ENCODE measurements at regions not wholly inside any gene's neighbourhood (a gene's known extent, or its start where the extent isn't known, plus 50 kb on each side); places are given as distances from the start of the nearest gene placed in this dataset.

GRCh38 chr4:125060376-125060775, 254.4 kb upstream of the FAT4 start:
- DNase-seq, result no peak

DNA sequence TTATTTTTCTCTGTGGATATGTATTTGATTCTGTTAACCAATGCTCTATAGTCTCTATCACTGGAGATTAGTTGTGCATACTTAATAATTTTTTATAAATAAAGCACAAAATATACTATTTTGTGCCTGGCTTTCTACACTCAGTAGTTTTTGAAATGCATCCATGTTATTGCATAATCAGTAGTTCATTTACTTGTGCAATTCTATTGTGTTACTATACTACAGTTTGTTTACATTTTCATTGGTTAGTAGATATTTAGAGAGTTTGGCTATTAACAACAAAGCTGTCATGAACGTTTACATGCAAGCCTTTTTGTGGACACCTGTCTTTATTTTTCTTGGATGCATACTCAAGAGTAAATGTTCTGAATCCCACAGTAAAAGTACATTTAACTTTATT, 265.0 kb upstream of the FAT4 start:
- no peak for DNase-seq

DNA sequence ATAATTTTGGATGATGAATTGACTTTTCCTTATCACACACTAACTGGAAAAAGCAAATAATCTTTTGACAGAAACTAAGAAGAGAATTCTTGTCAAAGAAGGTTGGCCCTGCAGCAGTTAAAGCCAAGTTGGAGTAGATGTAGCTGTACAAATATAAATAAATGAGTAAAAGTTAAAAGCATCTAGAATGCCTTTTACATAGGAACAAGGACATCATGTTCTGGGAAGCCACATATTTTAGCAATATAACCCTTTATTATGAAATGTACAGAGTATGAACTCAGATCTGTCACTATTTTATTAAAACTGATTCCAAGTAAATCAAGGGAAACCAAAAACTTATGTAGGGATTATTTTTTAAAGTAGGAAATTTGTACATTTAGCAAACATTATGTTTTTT, 269.4 kb upstream of the FAT4 start:
- DNase-seq, result no peak

DNA sequence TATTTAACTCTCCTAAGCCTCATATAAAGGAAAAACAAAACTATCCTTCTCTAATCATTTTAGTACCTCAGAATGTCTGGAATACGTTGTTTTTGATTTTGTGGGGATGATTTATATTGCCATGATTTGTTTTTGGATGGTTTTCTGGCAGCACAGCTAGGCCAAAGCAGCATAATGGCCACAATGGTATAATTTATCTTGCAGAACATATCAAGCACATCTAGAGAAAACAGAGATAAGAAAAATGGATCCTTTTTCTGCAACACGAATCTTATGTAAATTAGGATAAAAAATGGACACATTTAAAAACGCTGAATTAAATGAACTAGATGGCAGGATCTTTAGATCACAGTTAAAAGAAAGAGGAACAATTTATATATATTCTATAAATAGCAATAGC, 269.9 kb upstream of the FAT4 start:
- DNase-seq, result no peak

DNA sequence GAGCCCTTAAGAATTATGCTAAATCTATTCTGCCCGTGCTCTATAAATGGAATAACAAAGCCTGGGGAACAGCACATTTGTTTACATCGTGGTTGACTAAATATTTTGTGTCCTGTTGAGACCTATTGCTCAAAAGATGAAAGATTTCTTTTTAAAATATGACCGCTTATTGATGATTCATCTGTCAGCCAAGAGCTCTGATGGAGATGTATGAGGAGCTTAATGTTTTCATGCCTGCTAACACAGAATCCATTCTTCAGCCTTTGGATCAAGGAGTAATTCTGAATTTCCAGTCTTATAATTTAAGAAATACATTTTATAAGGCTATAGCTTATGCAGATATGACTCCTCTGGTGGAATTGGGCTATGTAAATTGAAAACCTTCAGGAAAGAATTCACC, 271.3 kb upstream of the FAT4 start:
- DNase-seq, result no peak

GRCh38 chr4:125042041-125042440, 272.7 kb upstream of the FAT4 start:
- DNase-seq, result no peak

- no peak for DNase-seq
Measured at GRCh38 chr4:125041372-125041930, 273.3 kb upstream of the FAT4 start.

DNA sequence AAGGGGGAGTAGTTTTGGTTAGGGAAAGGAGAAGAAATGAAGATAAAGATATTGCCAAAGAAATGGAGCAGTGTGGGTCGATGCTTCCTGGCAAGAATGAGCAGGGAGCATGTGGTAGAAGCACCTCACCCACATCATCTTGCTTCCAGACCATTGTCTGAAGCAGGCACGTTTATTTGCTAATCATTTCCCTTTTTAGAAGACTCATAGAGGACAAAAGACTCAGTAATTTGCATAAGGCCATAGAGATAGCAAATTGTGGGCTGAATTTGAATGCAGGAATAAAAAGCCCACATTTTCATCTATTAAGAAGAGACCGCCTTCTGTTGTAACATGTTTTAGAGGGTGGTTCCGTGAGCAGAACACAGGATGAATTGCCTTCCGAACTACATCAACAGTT, 275.2 kb upstream of the FAT4 start:
- no peak for DNase-seq

DNA sequence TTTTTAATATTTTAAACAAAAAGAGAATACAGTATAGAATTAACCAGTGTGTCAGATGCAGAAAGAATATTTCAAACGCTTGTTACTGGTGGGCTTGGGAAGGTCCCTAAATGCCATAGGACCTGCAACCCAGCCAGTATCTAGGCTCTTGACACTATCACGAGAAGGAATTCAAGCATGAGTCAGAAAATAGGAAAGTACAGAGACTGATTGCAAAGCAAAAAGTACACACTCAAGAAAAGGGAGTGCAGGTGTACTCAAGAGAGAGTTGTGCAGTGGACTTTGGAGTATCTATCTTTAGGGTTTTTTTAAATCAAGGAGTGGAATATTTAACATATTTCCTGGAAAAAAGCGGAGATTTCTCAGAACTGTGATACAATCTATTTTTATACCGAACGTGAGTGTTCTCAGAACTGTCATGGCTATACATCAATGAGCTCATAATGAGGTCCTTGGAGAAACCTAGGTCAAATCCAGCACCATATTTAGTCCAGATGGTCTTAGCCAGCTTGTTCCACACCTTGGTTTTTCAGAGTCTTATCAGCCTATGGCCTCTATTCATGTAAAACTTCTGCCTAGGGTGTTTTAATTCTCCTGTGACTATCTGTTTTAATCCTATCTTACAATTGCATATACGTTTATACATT, 291.8 kb upstream of the FAT4 start:
- no peak for DNase-seq

- no peak for DNase-seq
Measured at GRCh38 chr4:125021189-125021588, 293.6 kb upstream of the FAT4 start.

DNA sequence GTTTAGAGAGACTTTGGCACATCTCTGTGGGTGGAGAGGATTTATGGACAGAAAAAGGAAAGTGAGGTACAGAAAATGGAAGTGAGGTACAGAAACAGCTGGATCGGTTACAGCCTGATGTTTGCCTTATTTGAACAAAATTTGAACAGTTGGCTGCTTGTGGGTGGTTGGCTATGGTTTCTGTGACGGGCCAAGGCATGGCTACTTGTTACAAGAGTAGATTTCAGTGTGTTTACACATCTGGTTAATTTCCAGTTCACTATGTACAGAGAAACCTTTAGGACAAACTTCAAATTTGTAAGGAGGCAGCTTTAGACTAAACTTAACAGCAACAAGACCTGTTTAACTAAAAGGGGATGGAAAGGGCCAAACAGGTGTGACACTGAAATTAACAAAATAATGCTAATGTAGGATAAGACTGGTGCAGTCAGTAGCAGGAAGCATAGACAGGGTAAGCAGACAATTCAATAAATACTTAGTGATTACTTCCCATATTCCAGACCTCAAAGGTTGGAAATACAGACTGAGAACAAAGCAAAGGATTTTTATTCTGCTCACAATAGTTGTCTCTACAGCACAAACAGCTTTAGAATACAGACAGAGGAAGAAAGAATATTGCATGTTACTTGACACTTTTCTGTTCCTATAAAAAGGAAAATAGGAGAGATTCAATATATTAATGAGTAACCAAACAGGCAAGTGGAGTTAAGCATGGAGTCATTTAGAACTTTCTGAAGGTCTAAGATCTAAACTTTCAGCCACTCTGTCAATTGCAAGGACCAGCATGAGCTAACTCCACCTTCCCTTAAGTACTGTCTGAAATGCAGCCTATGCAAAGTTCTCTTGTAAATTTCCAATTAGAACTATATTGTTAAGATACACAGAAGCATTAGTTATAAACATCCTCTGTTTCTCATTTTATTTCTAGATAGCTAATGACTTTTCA, 294.4 kb upstream of the FAT4 start:
- DNase-seq, result no peak

- no peak for DNase-seq
Measured at GRCh38 chr4:125016892-125017299, 297.9 kb upstream of the FAT4 start.

DNA sequence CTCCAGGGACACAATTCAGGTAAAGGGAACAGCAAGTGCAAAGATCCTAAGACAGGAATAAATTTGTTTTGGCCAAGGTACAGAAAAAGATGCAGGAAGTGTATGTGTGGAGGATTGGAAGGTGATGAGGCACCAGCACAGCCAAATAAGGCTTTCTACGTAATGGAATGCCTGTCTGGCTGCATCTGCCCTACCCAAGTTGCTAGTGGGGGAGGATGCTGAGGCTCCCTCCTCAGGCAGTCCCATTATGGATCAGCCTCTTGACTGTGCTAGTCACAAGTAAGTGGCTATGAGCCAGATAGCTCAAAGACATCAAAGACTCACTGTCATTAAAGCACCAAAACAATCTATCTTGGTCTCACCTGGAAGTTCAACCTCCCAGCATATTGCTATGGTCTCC, 300.9 kb upstream of the FAT4 start:
- no peak for DNase-seq

GRCh38 chr4:125011646-125012045, 299.1 kb upstream of the ANKRD50 start:
- no peak for DNase-seq

DNA sequence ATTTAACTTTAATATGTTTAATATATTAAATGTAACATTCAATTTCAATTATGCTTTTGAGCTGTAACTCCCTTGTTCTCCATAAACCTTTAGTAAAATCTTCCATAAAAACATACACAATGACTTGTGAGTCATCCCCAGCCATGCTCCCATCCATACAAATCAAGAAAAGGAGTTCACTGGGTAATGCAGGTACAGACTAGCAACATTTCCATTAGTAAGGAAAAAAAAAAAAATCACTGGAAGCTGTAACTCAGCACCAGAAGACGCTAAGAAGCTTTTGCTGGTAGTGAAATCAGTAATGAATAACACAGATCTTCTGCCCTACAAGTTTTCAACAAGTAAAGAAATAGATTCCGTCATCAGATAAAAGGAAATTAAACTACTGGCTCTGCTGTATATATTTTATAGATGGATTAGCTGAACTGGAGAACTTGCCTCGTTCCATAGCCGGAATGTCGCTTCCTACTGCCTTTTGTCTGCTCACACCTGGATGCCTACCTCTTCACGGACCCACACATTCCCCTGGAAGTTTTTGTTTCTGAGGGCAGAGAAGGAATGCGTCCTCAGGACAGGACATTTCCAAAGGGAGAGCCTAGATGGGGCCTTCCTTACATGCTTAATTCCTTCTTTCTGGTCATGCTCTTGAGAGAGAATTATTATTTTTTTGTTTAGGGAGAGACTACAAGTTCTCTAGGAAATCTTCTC, 298.4 kb upstream of the ANKRD50 start:
- DNase-seq, result no peak

GRCh38 chr4:125008676-125009075, 296.1 kb upstream of the ANKRD50 start:
- DNase-seq, result no peak

GRCh38 chr4:125004676-125005075, 292.1 kb upstream of the ANKRD50 start:
- no peak for DNase-seq

GRCh38 chr4:125003840-125004239, 291.3 kb upstream of the ANKRD50 start:
- no peak for DNase-seq

DNA sequence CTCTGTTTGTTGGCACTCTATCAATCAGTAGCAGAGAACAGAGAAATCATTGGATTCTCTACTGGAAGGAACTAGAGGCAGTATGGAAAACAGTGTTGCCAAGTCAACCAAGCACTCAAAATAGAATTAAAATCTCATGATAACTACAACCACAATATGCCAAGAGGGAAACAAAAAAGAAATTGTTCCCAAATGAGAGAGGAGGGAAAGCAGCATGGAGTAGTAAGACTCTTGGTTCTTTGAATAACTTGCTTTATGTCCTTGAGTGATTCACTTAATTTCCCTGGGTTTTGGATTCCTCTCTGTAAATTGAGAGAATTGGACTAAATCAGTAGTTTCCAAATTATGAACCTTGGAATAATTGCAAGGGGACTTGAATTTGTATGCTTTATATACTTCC, 285.5 kb upstream of the ANKRD50 start:
- DNase-seq, result no peak

DNA sequence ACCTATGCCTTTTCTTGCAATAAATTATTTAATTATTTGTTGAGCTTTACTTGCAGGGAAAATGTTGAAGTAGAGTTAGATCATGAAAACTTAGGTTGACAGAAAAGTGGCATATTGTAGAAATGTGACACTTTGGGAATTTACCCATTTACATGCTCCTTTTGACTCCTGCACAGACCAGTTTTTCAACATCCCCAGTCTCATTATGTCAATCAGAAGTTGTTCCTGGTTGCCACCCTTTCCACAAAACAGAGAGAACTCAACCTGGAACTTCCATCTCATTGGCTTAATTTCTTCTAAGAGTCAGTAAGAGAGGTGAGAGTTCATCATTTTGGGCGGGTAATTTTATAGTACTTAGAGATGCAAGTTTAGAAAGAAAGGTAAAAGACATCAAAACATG, 284.6 kb upstream of the ANKRD50 start:
- DNase-seq, result no peak

GRCh38 chr4:124993838-124994237, 281.3 kb upstream of the ANKRD50 start:
- DNase-seq, result no peak

DNA sequence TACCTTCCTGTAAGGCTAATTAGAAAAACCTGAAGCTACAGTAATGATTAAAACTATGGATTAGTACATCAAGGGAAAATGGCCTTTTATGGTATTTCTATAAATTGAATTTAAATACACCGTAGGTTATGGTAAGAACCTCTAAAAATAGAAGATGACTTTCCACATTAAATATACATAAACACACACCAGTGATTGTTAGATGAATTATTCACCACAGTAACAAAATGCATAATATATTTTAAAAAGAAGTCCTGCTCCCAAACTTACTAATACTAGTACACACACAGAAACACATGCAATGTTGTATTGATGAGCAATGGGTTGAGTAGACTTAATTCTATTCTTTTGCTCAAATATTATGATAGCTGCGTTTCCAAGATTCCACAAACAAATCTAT, 277.9 kb upstream of the ANKRD50 start:
- no peak for DNase-seq

GRCh38 chr4:124980276-124980752, 267.8 kb upstream of the ANKRD50 start:
- DNase-seq, result no peak

All from left hindlimb (tissue), 1 donor.